Stimulated activated CD4-positive, alpha-beta T cell treated with anti-CD3 and anti-CD28 coated beads, Interleukin-15, amount 100 ng/mL, for 48 hours (primary cell): ENCODE measurements at regions not wholly inside any gene's neighbourhood (a gene's known extent, or its start where the extent isn't known, plus 50 kb on each side); places are given as distances from the start of the nearest gene placed in this dataset.
A peak's percentile ranks its signal among the peaks of the same experiment; 100 is the strongest.

Source experiments
- DNase-seq, 2 donors: peaks; one replicate each; pipeline ENCODE4 v3.0.0-alpha.2; 2020; ENCODE audit warnings: low read depth in 2 of 2

- DNase-seq = no peak
These were observed 464.5 kb downstream of the BCOR start for GRCh38 chrX:39633293-39633692.

GRCh38 chrX:39636481-39636880, 461.3 kb downstream of the BCOR start:
- no peak for DNase-seq

GRCh38 chrX:39638526-39638925, 459.2 kb downstream of the BCOR start:
- no peak for DNase-seq

- DNase-seq = no peak
These were observed 457.9 kb downstream of the BCOR start for GRCh38 chrX:39639871-39640270.

GRCh38 chrX:39640866-39641265, 456.9 kb downstream of the BCOR start:
- DNase-seq = no peak

- no peak for DNase-seq
These were observed 455.7 kb downstream of the BCOR start for GRCh38 chrX:39642071-39642470.

- no peak for DNase-seq
These were observed 454.2 kb downstream of the BCOR start for GRCh38 chrX:39643550-39643949.

- DNase-seq = peak in 1 of 2 donors; percentile 10
These were observed 452.4 kb downstream of the BCOR start for GRCh38 chrX:39645178-39645895.

GRCh38 chrX:39648548-39649254, 449.1 kb downstream of the BCOR start:
- DNase-seq = no peak

- no peak for DNase-seq
These were observed 446.9 kb downstream of the BCOR start for GRCh38 chrX:39650768-39651347.

GRCh38 chrX:39652336-39652735, 445.4 kb downstream of the BCOR start:
- peak in 1 of 2 donors; percentile 10 for DNase-seq

GRCh38 chrX:39653691-39654090, 444.1 kb downstream of the BCOR start:
- DNase-seq = no peak

- no peak for DNase-seq
These were observed 443.4 kb downstream of the BCOR start for GRCh38 chrX:39654183-39654925.

GRCh38 chrX:39654952-39655351, 442.8 kb downstream of the BCOR start:
- DNase-seq = no peak

- no peak for DNase-seq
These were observed 436.4 kb downstream of the BCOR start for GRCh38 chrX:39661116-39661907.

- DNase-seq = no peak
These were observed 431.8 kb downstream of the BCOR start for GRCh38 chrX:39665830-39666518.

GRCh38 chrX:39667191-39667590, 430.6 kb downstream of the BCOR start:
- no peak for DNase-seq

- no peak for DNase-seq
These were observed 429.8 kb downstream of the BCOR start for GRCh38 chrX:39667736-39668482.

- no peak for DNase-seq
These were observed 428.1 kb downstream of the BCOR start for GRCh38 chrX:39669668-39670067.

GRCh38 chrX:39670281-39670680, 427.5 kb downstream of the BCOR start:
- DNase-seq = no peak
